ENCODE measurements at regions not wholly inside any gene's neighbourhood (a gene's known extent, or its start where the extent isn't known, plus 50 kb on each side); places are given as distances from the start of the nearest gene placed in this dataset.
"Not testable (repeated sequence)": the region's sequence is repeated elsewhere in the genome, so short reads cannot be mapped to it uniquely, and the experiment has no call there.

DNA sequence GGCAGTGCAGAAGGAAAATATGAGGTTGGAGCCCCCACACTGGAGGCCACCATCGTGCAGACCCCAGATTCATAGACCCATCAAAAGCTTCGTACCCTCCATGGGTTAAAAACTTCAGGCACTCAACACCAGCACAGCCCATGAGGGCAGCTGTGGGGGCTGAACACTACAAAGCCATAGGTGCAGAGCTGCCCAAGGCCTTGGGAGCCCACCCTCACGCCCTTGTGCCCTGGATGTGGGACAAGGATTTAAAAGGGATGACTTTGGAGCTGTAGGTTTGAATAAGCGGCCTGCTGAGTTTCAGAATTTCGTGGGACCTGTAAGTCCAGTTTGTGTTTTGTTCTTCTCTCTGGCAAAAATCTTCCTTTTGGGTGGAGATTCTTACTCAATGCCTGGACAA is 747.6 kb downstream of the SPATA31A6 start:
- not testable (repeated sequence) for DNase-seq (ENCODE audit: insufficient read length, low spot score); FAIRE-seq

GRCh38 chr9:42937583-42938235 is 754.2 kb downstream of the SPATA31A6 start:
- not testable (repeated sequence) for FAIRE-seq; DNase-seq (ENCODE audit: insufficient read length, low spot score)

DNA sequence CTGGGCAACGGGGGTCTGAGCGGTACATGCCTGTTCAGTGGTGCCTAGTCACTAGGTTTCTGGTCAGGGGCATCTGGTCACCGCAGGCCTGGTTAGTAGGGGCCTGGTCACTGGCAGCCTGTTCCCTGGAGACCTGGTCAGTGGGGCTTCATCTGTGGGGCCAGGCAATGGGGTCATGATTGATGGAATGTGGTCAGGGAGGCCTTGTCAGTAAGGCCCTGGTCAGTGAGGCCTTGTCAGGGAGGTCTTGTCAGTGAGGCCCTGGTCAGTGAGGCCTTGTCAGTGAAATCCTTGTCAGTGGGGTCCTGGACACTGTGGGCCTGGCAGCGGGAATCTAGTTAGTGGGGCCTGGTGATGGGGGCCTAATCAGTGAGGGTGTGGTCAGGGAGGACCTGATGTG is 763.6 kb downstream of the SPATA31A6 start:
- DNase-seq (ENCODE audit: insufficient read length, low spot score); FAIRE-seq: not testable (repeated sequence)

GRCh38 chr9:42951239-42951638 is 767.8 kb downstream of the SPATA31A6 start:
- FAIRE-seq, result not testable (repeated sequence)
- peak; percentile 0 for DNase-seq (ENCODE audit: insufficient read length, low spot score)

DNA sequence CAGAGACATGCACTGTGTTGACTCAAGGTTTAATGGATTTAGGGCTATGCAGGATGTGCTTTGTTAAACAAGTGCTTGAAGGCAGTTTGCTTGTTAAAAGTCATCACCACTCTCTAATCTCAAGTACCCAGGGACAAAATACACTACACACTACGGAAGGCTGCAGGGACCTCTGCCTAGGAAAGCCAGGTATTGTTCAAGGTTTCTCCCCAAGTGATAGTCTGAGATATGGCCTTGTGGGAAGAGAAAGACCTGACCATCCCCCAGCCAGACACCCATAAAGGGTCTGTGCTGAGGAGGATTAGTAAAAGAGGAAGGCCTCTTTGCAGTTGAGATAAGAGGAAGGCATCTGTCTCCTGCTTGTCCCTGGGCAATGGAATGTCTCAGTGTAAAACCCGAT is 781.7 kb downstream of the SPATA31A6 start:
- not testable (repeated sequence) for FAIRE-seq; DNase-seq (ENCODE audit: insufficient read length, low spot score)

DNA sequence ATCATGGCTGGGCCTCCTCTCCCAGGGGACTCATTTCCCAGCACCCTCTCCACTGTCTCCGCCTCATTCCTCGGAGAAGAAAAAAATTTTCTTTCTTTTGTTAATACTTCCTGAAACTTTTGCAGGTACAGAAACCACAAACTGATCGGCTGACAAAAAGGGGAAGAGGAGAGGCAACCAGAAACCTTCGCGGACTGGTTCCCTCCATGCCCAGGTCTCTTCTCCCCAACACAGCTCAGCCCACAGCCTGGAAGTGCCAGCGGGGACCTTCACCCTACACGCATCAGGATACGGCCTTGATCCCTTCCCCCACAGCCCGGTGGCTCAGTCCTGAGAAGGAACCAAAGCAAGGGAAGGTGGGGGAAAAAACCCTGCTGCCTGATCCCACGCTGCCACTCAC is 788.4 kb downstream of the SPATA31A6 start:
- DNase-seq (ENCODE audit: insufficient read length, low spot score); FAIRE-seq: not testable (repeated sequence)

DNA sequence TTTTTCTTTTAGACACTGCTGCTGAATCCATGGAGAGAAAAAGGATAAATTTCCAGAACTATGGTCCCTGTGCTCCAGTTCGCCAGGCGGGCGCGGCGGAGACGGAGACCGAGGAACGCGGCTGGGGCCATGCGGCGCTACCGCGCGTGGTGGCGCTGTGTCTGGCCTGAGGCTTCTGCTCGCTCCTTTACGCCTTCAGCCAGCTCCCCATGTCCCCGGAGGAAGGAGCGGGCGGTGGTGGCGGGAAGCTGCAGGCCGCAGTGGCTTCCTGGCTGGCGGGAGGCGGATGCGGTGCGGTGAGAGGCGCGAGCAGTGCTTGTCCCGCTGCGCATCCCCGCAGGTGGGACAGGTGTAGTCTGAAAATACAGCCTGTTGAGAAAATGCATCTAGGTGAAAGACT is 791.3 kb downstream of the SPATA31A6 start:
- not testable (repeated sequence) for FAIRE-seq; DNase-seq (ENCODE audit: insufficient read length, low spot score)

- not testable (repeated sequence) for FAIRE-seq; DNase-seq (ENCODE audit: insufficient read length, low spot score)
Observed at GRCh38 chr9:42984761-42985160, 801.3 kb downstream of the SPATA31A6 start.
